Smooth muscle cell (in vitro differentiated cells): ENCODE measurements at regions not wholly inside any gene's neighbourhood (a gene's known extent, or its start where the extent isn't known, plus 50 kb on each side); places are given as distances from the start of the nearest gene placed in this dataset.

ENCODE experiments used
- DNase-seq: peaks from one replicate; lab custom pipeline; 2025; ENCODE audit not compliant: unreplicated experiment; lab: John Stamatoyannopoulos, UW
- H2AFZ ChIP-seq: fragments of 200-600 bp; sonication (generic); 2 replicates; pipeline ENCODE4 v1.6.0; 2016; ENCODE audit warnings: antibody characterized with exemption, low read depth, mild to moderate bottlenecking
- H3F3A ChIP-seq: fragments of 200-600 bp; sonication (generic); 2 replicates; pipeline ENCODE4 v1.6.0; 2017; ENCODE audit warnings: antibody characterized with exemption, low read depth
- H3K27ac ChIP-seq: fragments of 200-600 bp; sonication (generic); 2 replicates; pipeline ENCODE4 v1.5.1; 2016; ENCODE audit warnings: low read depth, mild to moderate bottlenecking
- H3K27me3 ChIP-seq: fragments of 200-600 bp; sonication (generic); 2 replicates; pipeline ENCODE4 v1.6.1; 2016; ENCODE audit warnings: low read depth, mild to moderate bottlenecking
- H3K36me3 ChIP-seq: fragments of 200-600 bp; sonication (generic); 2 replicates; pipeline ENCODE4 v1.5.1; 2016; ENCODE audit warnings: low read depth
- H3K4me1 ChIP-seq: fragments of 200-600 bp; sonication (generic); 2 replicates; pipeline ENCODE4 v1.5.1; 2016; ENCODE audit warnings: low read depth
- H3K4me2 ChIP-seq: fragments of 200-600 bp; sonication (generic); 2 replicates; pipeline ENCODE4 v1.6.0; 2016; ENCODE audit warnings: mild to moderate bottlenecking
- H3K4me3 ChIP-seq: fragments of 200-600 bp; sonication (generic); 2 replicates; pipeline ENCODE4 v1.5.1; 2016; ENCODE audit warnings: mild to moderate bottlenecking
- H3K79me2 ChIP-seq: fragments of 200-600 bp; sonication (generic); 2 replicates; pipeline ENCODE4 v1.6.0; 2016; ENCODE audit warnings: low read depth, mild to moderate bottlenecking
- H3K9ac ChIP-seq: fragments of 200-600 bp; sonication (generic); 2 replicates; pipeline ENCODE4 v1.6.0; 2016; ENCODE audit warnings: low read depth
- H3K9me3 ChIP-seq: fragments of 200-600 bp; sonication (generic); replicated peaks from 2 replicates; pipeline ENCODE4 v1.5.1; 2016; ENCODE audit warnings: low read depth
- H4K20me1 ChIP-seq: fragments of 200-600 bp; sonication (generic); 2 replicates; pipeline ENCODE4 v1.6.0; 2016; ENCODE audit warnings: low read depth
- WGBS: methylation state at CpG from one replicate; pipeline ENCODE4 v1.1.7; 2016; ENCODE audit warnings: low lambda C conversion rate; 5-methylcytosine and 5-hydroxymethylcytosine counted together
- TF ChIP-seq, protein P1 (sequence below): fragments of 200-600 bp; sonication (generic); IDR thresholded peaks from 2 replicates; pipeline ENCODE4 v1.5.1; 2017; ENCODE audit warnings: borderline replicate concordance, mild to moderate bottlenecking, antibody characterized with exemption; ENCODE audit not compliant: insufficient read depth, poor library complexity, severe bottlenecking

DNA sequence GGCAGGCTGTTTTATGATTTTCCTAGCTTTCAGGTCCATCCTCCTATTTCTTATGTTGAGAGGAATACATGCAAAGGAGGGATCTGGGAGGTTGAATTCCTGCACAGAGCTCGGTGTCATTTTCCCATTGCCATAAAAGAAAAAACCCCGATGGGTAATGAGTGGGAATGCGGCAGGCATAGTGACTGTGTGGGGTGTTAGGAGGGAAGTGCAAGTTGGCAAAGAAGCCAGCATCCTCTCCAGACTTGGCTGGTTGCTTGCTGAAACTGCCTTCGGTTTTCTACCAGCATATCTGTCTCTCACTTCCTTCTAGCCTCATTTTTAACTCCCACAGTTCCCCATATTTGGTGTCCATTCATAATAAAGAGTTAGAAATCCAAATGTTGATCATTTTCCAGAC, 1046.1 kb downstream of the SLC6A15 start:
- Histone ChIP-seq H3K27ac (no peak overlapping the region), H3K4me2 (no peak overlapping the region), H3K9me3 (peaks cover 5% of the 10 kb centered on the region), H3K4me1 (no peaks in the 10 kb centered on the region), H3K9ac (no peak overlapping the region), H3K36me3 (no peaks in the 10 kb centered on the region), H2AFZ (no peak overlapping the region), H4K20me1 (no peaks in the 10 kb centered on the region), H3K27me3 (no peaks in the 10 kb centered on the region), H3F3A (no peaks in the 10 kb centered on the region), H3K4me3 (no peak overlapping the region), H3K79me2 (no peaks in the 10 kb centered on the region)
- 87% methylated on average over 4 of the region's 4 CpGs for WGBS
- TF ChIP-seq, protein P1, sequence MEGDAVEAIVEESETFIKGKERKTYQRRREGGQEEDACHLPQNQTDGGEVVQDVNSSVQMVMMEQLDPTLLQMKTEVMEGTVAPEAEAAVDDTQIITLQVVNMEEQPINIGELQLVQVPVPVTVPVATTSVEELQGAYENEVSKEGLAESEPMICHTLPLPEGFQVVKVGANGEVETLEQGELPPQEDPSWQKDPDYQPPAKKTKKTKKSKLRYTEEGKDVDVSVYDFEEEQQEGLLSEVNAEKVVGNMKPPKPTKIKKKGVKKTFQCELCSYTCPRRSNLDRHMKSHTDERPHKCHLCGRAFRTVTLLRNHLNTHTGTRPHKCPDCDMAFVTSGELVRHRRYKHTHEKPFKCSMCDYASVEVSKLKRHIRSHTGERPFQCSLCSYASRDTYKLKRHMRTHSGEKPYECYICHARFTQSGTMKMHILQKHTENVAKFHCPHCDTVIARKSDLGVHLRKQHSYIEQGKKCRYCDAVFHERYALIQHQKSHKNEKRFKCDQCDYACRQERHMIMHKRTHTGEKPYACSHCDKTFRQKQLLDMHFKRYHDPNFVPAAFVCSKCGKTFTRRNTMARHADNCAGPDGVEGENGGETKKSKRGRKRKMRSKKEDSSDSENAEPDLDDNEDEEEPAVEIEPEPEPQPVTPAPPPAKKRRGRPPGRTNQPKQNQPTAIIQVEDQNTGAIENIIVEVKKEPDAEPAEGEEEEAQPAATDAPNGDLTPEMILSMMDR: no peak
- no peak for DNase-seq

DNA sequence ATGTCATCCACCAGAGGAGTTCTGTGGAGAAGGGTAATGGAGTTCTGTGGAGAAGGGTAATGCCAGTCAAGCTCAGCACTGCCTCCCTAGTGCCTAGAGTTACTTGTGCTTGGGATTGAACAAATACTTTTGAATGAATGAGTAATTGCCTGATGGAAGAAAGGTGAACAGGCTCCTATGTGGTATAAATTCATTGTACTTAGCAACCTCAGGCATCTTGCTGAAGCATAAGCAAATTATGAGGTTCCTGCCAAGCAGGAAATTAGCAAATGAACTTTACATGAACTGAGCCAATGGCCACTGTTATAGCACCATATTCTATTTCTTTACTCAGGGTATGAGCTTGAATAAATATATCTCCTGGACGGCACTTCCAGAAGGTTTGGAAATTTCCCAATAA, 1047.2 kb downstream of the SLC6A15 start:
- no peaks in the 10 kb centered on the region for H3K27me3 ChIP-seq
- no peak overlapping the region for H3K4me3 ChIP-seq
- H4K20me1 ChIP-seq: no peaks in the 10 kb centered on the region
- no peak overlapping the region for H3K4me2 ChIP-seq
- H3K36me3 ChIP-seq: no peaks in the 10 kb centered on the region
- H3K9ac ChIP-seq: no peak overlapping the region
- TF ChIP-seq, protein P1: no peak
- H3K4me1 ChIP-seq: no peaks in the 10 kb centered on the region
- no peak for DNase-seq
- no peaks in the 10 kb centered on the region for H3K79me2 ChIP-seq
- no peaks in the 10 kb centered on the region for H3F3A ChIP-seq
- no peak overlapping the region for H2AFZ ChIP-seq
- 88% methylated on average over 1 of the region's 1 CpG for WGBS
- H3K9me3 ChIP-seq: peaks cover 4% of the 10 kb centered on the region
- no peak overlapping the region for H3K27ac ChIP-seq

DNA sequence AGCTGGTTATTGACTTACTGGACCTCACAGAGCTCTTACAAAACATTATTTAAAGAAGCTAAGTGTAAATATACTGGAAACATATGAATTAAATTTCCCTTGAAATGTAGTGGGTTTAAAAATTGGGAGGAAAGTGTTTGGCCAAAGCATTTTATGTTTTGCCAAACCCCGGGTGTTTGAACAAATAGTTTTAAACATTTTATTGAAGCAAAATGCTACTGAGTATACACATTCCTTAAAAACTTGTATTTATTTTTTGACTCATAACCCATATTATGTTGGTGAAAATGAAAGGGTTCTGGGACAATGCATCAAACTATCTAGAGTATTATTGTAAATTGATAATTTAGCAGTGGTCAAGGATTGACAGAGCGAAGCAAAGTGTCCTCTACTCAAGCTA, 1048.5 kb downstream of the SLC6A15 start:
- Histone ChIP-seq H3K27me3 (no peaks in the 10 kb centered on the region), H3K4me2 (no peak overlapping the region), H3K9me3 (no peaks in the 10 kb centered on the region), H3K9ac (no peak overlapping the region), H3K36me3 (no peaks in the 10 kb centered on the region), H3K27ac (no peak overlapping the region), H3K4me3 (no peak overlapping the region), H3F3A (no peaks in the 10 kb centered on the region), H3K4me1 (no peaks in the 10 kb centered on the region), H4K20me1 (no peaks in the 10 kb centered on the region), H3K79me2 (no peaks in the 10 kb centered on the region), H2AFZ (no peak overlapping the region)
- 98% methylated on average over 2 of the region's 2 CpGs for WGBS
- TF ChIP-seq, protein P1: no peak
- DNase-seq: no peak

DNA sequence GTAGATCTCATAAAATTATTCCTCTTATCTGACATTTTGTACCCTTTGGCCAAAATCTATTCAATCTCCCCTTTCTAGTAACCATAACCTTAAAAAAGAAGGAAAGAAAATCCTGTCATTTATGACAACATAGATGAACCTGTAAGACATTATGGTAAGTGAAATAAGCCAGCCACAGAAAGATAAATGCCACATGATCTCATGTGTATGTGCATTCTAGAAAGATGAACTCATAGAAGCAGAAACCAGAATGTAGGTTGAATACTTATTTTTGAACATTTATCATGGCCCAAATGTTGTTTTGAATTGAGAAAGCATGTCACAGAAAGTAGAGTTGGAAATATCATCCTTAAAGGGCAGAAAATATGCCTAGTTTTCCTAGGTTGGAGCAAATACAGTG, 1053.6 kb downstream of the SLC6A15 start:
- no peaks in the 10 kb centered on the region for H3K4me1 ChIP-seq
- H3K9me3 ChIP-seq: peaks cover 7% of the 10 kb centered on the region
- H4K20me1 ChIP-seq: no peaks in the 10 kb centered on the region
- no peaks in the 10 kb centered on the region for H3F3A ChIP-seq
- no peak for DNase-seq
- no peaks in the 10 kb centered on the region for H3K79me2 ChIP-seq
- H3K4me2 ChIP-seq: no peak overlapping the region
- H2AFZ ChIP-seq: no peak overlapping the region
- H3K9ac ChIP-seq: no peak overlapping the region
- TF ChIP-seq, protein P1: no peak
- no peak overlapping the region for H3K27ac ChIP-seq
- H3K4me3 ChIP-seq: no peak overlapping the region
- H3K36me3 ChIP-seq: no peaks in the 10 kb centered on the region
- no peaks in the 10 kb centered on the region for H3K27me3 ChIP-seq
